ENCODE measurements at regions not wholly inside any gene's neighbourhood (a gene's known extent, or its start where the extent isn't known, plus 50 kb on each side); places are given as distances from the start of the nearest gene placed in this dataset.

- no peak for TF ChIP-seq CTCF (IDR thresholded peaks at IDR 0.05; ENCODE audit: borderline replicate concordance, control extremely low read depth, extremely low read depth, insufficient read depth, missing control alignments)
- DNase-seq (ENCODE audit: low spot score), result no peak
- in situ Hi-C loops (cut with MboI; ENCODE audit: low sequenced_read_pairs, unreplicated experiment), result no loop called here
Measured at GRCh38 chr6:4645713-4646360, 130.4 kb upstream of the CDYL start.

GRCh38 chr6:4644996-4645395 is 131.2 kb upstream of the CDYL start:
- in situ Hi-C loops (cut with MboI; ENCODE audit: low sequenced_read_pairs, unreplicated experiment), result no loop called here
- DNase-seq (ENCODE audit: low spot score), result no peak
- TF ChIP-seq CTCF (IDR thresholded peaks at IDR 0.05; ENCODE audit: borderline replicate concordance, control extremely low read depth, extremely low read depth, insufficient read depth, missing control alignments), result no peak

GRCh38 chr6:4641461-4641860 is 134.7 kb upstream of the CDYL start:
- TF ChIP-seq CTCF (IDR thresholded peaks at IDR 0.05; ENCODE audit: borderline replicate concordance, control extremely low read depth, extremely low read depth, insufficient read depth, missing control alignments), result no peak
- no peak for DNase-seq (ENCODE audit: low spot score)
- in situ Hi-C loops (cut with MboI; ENCODE audit: low sequenced_read_pairs, unreplicated experiment), result no loop called here

- DNase-seq (ENCODE audit: low spot score), result no peak
- no peak for TF ChIP-seq CTCF (IDR thresholded peaks at IDR 0.05; ENCODE audit: borderline replicate concordance, control extremely low read depth, extremely low read depth, insufficient read depth, missing control alignments)
- in situ Hi-C loops (cut with MboI; ENCODE audit: low sequenced_read_pairs, unreplicated experiment), result no loop called here
Measured at GRCh38 chr6:4640139-4640538, 136.1 kb upstream of the CDYL start.

- in situ Hi-C loops (cut with MboI; ENCODE audit: low sequenced_read_pairs, unreplicated experiment), result no loop called here
- TF ChIP-seq CTCF (IDR thresholded peaks at IDR 0.05; ENCODE audit: borderline replicate concordance, control extremely low read depth, extremely low read depth, insufficient read depth, missing control alignments), result no peak
- no peak for DNase-seq (ENCODE audit: low spot score)
Measured at GRCh38 chr6:4638641-4639040, 137.6 kb upstream of the CDYL start.

GRCh38 chr6:4637691-4638433 is 138.3 kb upstream of the CDYL start:
- TF ChIP-seq CTCF (IDR thresholded peaks at IDR 0.05; ENCODE audit: borderline replicate concordance, control extremely low read depth, extremely low read depth, insufficient read depth, missing control alignments), result no peak
- DNase-seq (ENCODE audit: low spot score), result peak; percentile 38
- in situ Hi-C loops (cut with MboI; ENCODE audit: low sequenced_read_pairs, unreplicated experiment), result no loop called here
